ENCODE measurements at regions not wholly inside any gene's neighbourhood (a gene's known extent, or its start where the extent isn't known, plus 50 kb on each side); places are given as distances from the start of the nearest gene placed in this dataset.

- TF ChIP-seq MAX (IDR thresholded peaks at IDR 0.05; ENCODE audit: insufficient read depth, insufficient read length) (no peak), FOS (IDR thresholded peaks at IDR 0.05; ENCODE audit: borderline replicate concordance, insufficient read depth, low read length) (no peak), EZH2 (IDR thresholded peaks at IDR 0.05; ENCODE audit: borderline replicate concordance, low read depth, low read length, severe bottlenecking) (no peak), MYC (IDR thresholded peaks at IDR 0.05; ENCODE audit: low read depth, low read length) (no peak), POLR2A (IDR thresholded peaks at IDR 0.05; ENCODE audit: low read depth, low read length) (no peak), POLR2AphosphoS5 (IDR thresholded peaks at IDR 0.05; ENCODE audit: insufficient read depth, low read depth, low read length) (no peak), GATA2 (IDR thresholded peaks at IDR 0.05; ENCODE audit: insufficient read depth, insufficient read length, low read depth, low read length) (no peak), CTCF (IDR thresholded peaks at IDR 0.05; ENCODE audit: extremely low read depth in 1 of 2, insufficient read depth in 1 of 2, low read depth in 1 of 2, low read length in 2 of 2) (no peak), JUN (IDR thresholded peaks at IDR 0.05; ENCODE audit: borderline replicate concordance, insufficient read depth, insufficient read length, low read depth) (no peak)
- H3K4me1 ChIP-seq (ENCODE audit: control insufficient read depth, extremely low read depth, insufficient read depth, low read length), result no peaks in the 10 kb centered on the region
- no peaks in the 10 kb centered on the region for H3K79me2 ChIP-seq (ENCODE audit: control insufficient read depth, insufficient read depth, low read length)
- no peaks in the 10 kb centered on the region for H4K20me1 ChIP-seq (replicated peaks; ENCODE audit: control insufficient read depth, extremely low read depth, insufficient read depth, low read length)
- intact Hi-C loops (cut with micrococcal nuclease), result no loop called here
- dilution Hi-C loops (cut with MboI; ENCODE audit: extremely low pct_ligation_motif_present, low sequenced_read_pairs), result no loop called here
- H3K9ac ChIP-seq (replicated peaks; ENCODE audit: extremely low read depth, insufficient read depth, low read length), result no peak overlapping the region
- DNase-seq (ENCODE audit: low read depth, low spot score), result no peak
- H3K9me3 ChIP-seq (replicated peaks; ENCODE audit: control insufficient read depth, insufficient read depth, low read length), result no peaks in the 10 kb centered on the region
- H3K27ac ChIP-seq (ENCODE audit: insufficient read depth, low read depth, low read length), result no peak overlapping the region
- H2AFZ ChIP-seq (ENCODE audit: low read depth, low read length), result no peak overlapping the region
- H3K4me3 ChIP-seq (replicated peaks in 1 of 3; ENCODE audit: insufficient read depth in 1 of 3, low read depth in 1 of 3, low read length in 3 of 3), result no peak overlapping the region
- H3K9me1 ChIP-seq (replicated peaks; ENCODE audit: control insufficient read depth, extremely low read depth, insufficient read depth, low read length), result no peaks in the 10 kb centered on the region
- H3K27me3 ChIP-seq (ENCODE audit: control insufficient read depth in 2 of 2, insufficient read depth in 2 of 2, low read length in 2 of 2), result no peaks in the 10 kb centered on the region
- FAIRE-seq, result no peak
- H3K36me3 ChIP-seq (ENCODE audit: control insufficient read depth in 2 of 2, extremely low read depth in 1 of 2, insufficient read depth in 2 of 2, low read length in 2 of 2), result no peaks in the 10 kb centered on the region
- BruUV-seq (replicated peaks), result no TSS peak
- CTCF ChIA-PET, result no interaction called here
- POLR2A ChIA-PET, result no interaction called here
- no peak overlapping the region for H3K4me2 ChIP-seq (ENCODE audit: insufficient read depth, low read length)
These were observed 390.8 kb upstream of the HS3ST5 start for GRCh38 chr6:114733596-114733995.
